GM12864 (cell line): ENCODE measurements at regions not wholly inside any gene's neighbourhood (a gene's known extent, or its start where the extent isn't known, plus 50 kb on each side); places are given as distances from the start of the nearest gene placed in this dataset.

Experiments
- DNase-seq: peaks from one replicate; pipeline ENCODE4 v3.0.0-alpha.2; 2011; ENCODE audit warnings: low read depth
- H3K4me3 ChIP-seq: 2 replicates; pipeline ENCODE4 v1.5.1; 2011; ENCODE audit warnings: mild to moderate bottlenecking, low read depth, low read length, control low read depth
- CTCF ChIP-seq: IDR thresholded peaks from 2 replicates; pipeline ENCODE4 v1.5.1; 2011; ENCODE audit warnings: low read depth, mild to moderate bottlenecking, moderate library complexity, low read length, control low read depth, inconsistent platforms; ENCODE audit errors: missing control alignments

GRCh38 chr12:131486451-131487230, 224.2 kb upstream of the SFSWAP start:
- no peak overlapping the region for H3K4me3 ChIP-seq
- TF ChIP-seq CTCF = no peak
- DNase-seq = no peak

- no peak for TF ChIP-seq CTCF
- DNase-seq = no peak
- no peak overlapping the region for H3K4me3 ChIP-seq
Measured at GRCh38 chr12:131487388-131488124, 223.3 kb upstream of the SFSWAP start.

- no peak overlapping the region for H3K4me3 ChIP-seq
- TF ChIP-seq CTCF = no peak
- no peak for DNase-seq
Measured at GRCh38 chr12:131489718-131490117, 221.2 kb upstream of the SFSWAP start.

- no peak overlapping the region for H3K4me3 ChIP-seq
- no peak for DNase-seq
- TF ChIP-seq CTCF = no peak
Measured at GRCh38 chr12:131491155-131491554, 219.7 kb upstream of the SFSWAP start.

- DNase-seq = no peak
- no peak for TF ChIP-seq CTCF
Measured at GRCh38 chr12:131491916-131492490, 218.9 kb upstream of the SFSWAP start.

GRCh38 chr12:131493068-131493826, 217.6 kb upstream of the SFSWAP start:
- DNase-seq = no peak

More at GRCh38 chr12:131491916-131492490, 218.9 kb upstream of the SFSWAP start:
- H3K4me3 ChIP-seq = no peak overlapping the region

More at GRCh38 chr12:131493068-131493826, 217.6 kb upstream of the SFSWAP start:
- TF ChIP-seq CTCF = no peak
- H3K4me3 ChIP-seq = no peak overlapping the region
